AG04450 (cell line): ENCODE measurements at regions not wholly inside any gene's neighbourhood (a gene's known extent, or its start where the extent isn't known, plus 50 kb on each side); places are given as distances from the start of the nearest gene placed in this dataset.
"Not testable (repeated sequence)": the region's sequence is repeated elsewhere in the genome, so short reads cannot be mapped to it uniquely, and the experiment has no call there.

ENCODE experiments used
- CTCF ChIA-PET: fragments of 300-600, 350-600 bp; formaldehyde crosslinking; extraction: SDS; loops from one replicate; lab custom pipeline; 2022; ENCODE audit warnings: antibody characterized with exemption, inconsistent platforms; lab: Charles Lee
- POLR2A ChIA-PET: fragments of 350-600 bp; formaldehyde crosslinking; extraction: SDS; loops from one replicate; lab custom pipeline; 2021; ENCODE audit warnings: antibody characterized with exemption, inconsistent platforms; lab: Yijun Ruan, JAX
- DNase-seq: peaks from one replicate; pipeline ENCODE4 v3.0.0-alpha.2; 2011; ENCODE audit warnings: low read depth, low spot score
- H3K27ac ChIP-seq: one replicate; pipeline ENCODE4 v1.5.1; 2012; ENCODE audit warnings: low read depth, low read length, control low read depth
- H3K27me3 ChIP-seq: one replicate; pipeline ENCODE4 v1.6.0; 2012; ENCODE audit warnings: low read length; ENCODE audit not compliant: control insufficient read depth, insufficient read depth
- H3K4me3 ChIP-seq: 2 replicates; pipeline ENCODE4 v1.5.1; 2011; ENCODE audit warnings: mild to moderate bottlenecking, low read depth, low read length, control low read depth
- H3K9me3 ChIP-seq: 2 replicates; pipeline ENCODE4 v1.5.1; 2012; ENCODE audit warnings: low read length; ENCODE audit not compliant: control insufficient read depth, insufficient read depth
- CTCF ChIP-seq: IDR thresholded peaks from 2 replicates; pipeline ENCODE4 v1.5.1; 2011; ENCODE audit warnings: low read depth, low read length, control low read depth, inconsistent platforms

GRCh38 chrX:10706342-10706741 lies 86.0 kb upstream of the MID1 start:
- POLR2A ChIA-PET, DNase-seq, H3K4me3 ChIP-seq, H3K9me3 ChIP-seq, CTCF ChIA-PET, H3K27ac ChIP-seq, H3K27me3 ChIP-seq: not testable (repeated sequence)
- 0 out of 2 replicates have a peak, but pooled peaks have one; percentile 20 for TF ChIP-seq CTCF

DNA sequence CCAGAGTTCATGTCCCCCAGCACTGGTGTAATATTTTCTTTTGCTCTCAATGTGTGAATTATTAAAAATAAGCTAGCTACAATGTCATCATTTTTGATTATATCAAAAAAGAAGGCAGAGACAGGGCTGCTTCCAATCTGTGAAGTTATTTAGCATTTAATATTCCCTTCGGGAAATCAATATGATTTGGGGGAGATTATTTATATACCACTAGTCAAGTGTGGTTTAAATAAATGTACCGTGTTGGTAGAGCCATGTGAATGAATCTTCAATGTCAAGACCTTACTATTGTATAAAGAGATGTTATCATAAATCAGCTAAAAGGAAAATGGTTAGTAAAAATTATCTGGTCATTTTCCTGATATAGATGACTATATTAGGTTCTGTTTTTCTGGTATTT lies 87.4 kb upstream of the MID1 start:
- DNase-seq = no peak
- Histone ChIP-seq H3K9me3 (no peaks in the 10 kb centered on the region), H3K4me3 (no peak overlapping the region), H3K27ac (no peak overlapping the region), H3K27me3 (no peaks in the 10 kb centered on the region)
- POLR2A ChIA-PET = no interaction called here
- CTCF ChIA-PET = interaction anchor here (0.6 to 1.3 kb wide), 2 partner anchors 15 to 83 kb away, joined by 3 to 7 read pairs; no protein-coding TSS in a partner anchor
- TF ChIP-seq CTCF = no peak

GRCh38 chrX:10709276-10709675 lies 88.9 kb upstream of the MID1 start:
- ChIA-PET CTCF (interaction anchor here (1.0 kb wide), 1 partner anchor 13 kb away, joined by 4 read pairs; no protein-coding TSS in a partner anchor), POLR2A (no interaction called here)
- Histone ChIP-seq H3K9me3 (no peaks in the 10 kb centered on the region), H3K27me3 (no peaks in the 10 kb centered on the region), H3K4me3 (no peak overlapping the region), H3K27ac (no peak overlapping the region)
- no peak for DNase-seq
- no peak for TF ChIP-seq CTCF

DNA sequence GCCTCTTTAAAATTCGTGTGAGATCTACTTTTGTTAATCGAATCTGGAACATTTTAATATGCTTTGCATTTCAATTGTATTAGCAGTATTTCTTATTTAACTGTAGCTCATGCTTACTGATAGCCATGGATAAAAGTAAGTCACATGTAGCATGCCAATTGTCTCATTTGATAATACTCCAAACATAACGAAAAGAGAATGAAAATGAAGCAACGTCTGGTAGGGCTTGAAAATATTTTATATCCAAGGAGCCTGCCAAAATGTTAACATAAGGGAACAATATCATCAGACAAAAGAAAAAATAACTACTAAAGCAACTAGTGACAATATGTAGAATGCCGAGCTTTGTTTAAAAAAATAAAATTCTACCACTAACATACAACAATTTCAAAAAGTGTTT lies 94.1 kb upstream of the MID1 start:
- H3K27me3 ChIP-seq = no peaks in the 10 kb centered on the region
- no peak overlapping the region for H3K4me3 ChIP-seq
- ChIA-PET POLR2A (no interaction called here), CTCF (interaction anchor here (0.6 to 0.8 kb wide), 2 partner anchors 8 to 524 kb away, joined by 3 to 7 read pairs; no protein-coding TSS in a partner anchor)
- H3K27ac ChIP-seq = no peak overlapping the region
- H3K9me3 ChIP-seq = no peaks in the 10 kb centered on the region; the same call in 1 of the 2 replicates
- no peak for DNase-seq
- no peak for TF ChIP-seq CTCF

DNA sequence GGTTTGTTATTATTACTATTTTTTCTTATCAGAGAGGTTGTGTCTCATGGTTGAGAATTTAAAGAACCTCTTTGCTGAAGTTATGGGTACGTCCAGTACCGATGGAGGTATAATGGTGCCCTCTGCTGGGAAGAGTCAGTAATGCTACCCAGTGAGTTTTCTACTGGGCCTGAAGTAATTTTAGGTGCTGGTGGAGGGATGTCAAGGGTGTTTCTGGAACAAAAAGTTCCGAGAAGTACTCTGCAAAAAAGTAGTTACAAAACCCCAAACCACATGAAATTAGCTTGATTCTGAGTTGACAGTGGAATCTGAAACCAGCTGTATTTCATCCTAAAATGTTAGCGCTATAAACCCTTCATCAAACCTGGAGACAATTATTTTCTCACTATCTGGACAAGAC lies 102.5 kb upstream of the MID1 start:
- POLR2A ChIA-PET = no interaction called here
- TF ChIP-seq CTCF = peak; percentile 75
- Histone ChIP-seq H3K4me3 (no peak overlapping the region), H3K9me3 (no peaks in the 10 kb centered on the region), H3K27ac (no peak overlapping the region), H3K27me3 (no peaks in the 10 kb centered on the region)
- CTCF ChIA-PET = interaction anchor here (0.8 to 4.6 kb wide), 24 partner anchors 8 to 533 kb away, joined by 3 to 80 read pairs (median 4); no protein-coding TSS in a partner anchor
- peak; percentile 24 for DNase-seq
